ENCODE measurements at regions not wholly inside any gene's neighbourhood (a gene's known extent, or its start where the extent isn't known, plus 50 kb on each side); places are given as distances from the start of the nearest gene placed in this dataset.

- no peak for TF ChIP-seq POLR2A (IDR thresholded peaks at IDR 0.05)
- no peak for TF ChIP-seq EP300 (IDR thresholded peaks at IDR 0.05)
- TF ChIP-seq POLR2AphosphoS5 (IDR thresholded peaks at IDR 0.05) = no peak
- TF ChIP-seq CTCF (IDR thresholded peaks at IDR 0.05) = no peak
- Histone ChIP-seq H3K9me3 (peaks cover 8% of the 10 kb centered on the region), H3K27me3 (no peaks in the 10 kb centered on the region), H3K27ac (no peak overlapping the region), H3K36me3 (no peaks in the 10 kb centered on the region), H3K4me3 (no peak overlapping the region), H3K4me1 (no peaks in the 10 kb centered on the region)
- WGBS = 97% methylated on average over 1 of the region's 1 CpG
- no peak for DNase-seq (ENCODE audit: low spot score in 2 of 2)
Measured at GRCh38 chr5:124582561-124582840, 163.9 kb downstream of the ZNF608 start.

GRCh38 chr5:124581738-124582560 lies 164.5 kb downstream of the ZNF608 start:
- Histone ChIP-seq H3K27ac (no peak overlapping the region), H3K9me3 (peaks cover 8% of the 10 kb centered on the region), H3K27me3 (no peaks in the 10 kb centered on the region), H3K4me1 (no peaks in the 10 kb centered on the region), H3K36me3 (no peaks in the 10 kb centered on the region), H3K4me3 (no peak overlapping the region)
- WGBS = 85% methylated on average over 10 of the region's 10 CpGs
- TF ChIP-seq EP300 (IDR thresholded peaks at IDR 0.05) (no peak), CTCF (IDR thresholded peaks at IDR 0.05) (no peak), POLR2AphosphoS5 (IDR thresholded peaks at IDR 0.05) (no peak), POLR2A (IDR thresholded peaks at IDR 0.05) (no peak)
- no peak for DNase-seq (ENCODE audit: low spot score in 2 of 2)

GRCh38 chr5:124580925-124581737 lies 165.3 kb downstream of the ZNF608 start:
- no peak overlapping the region for H3K27ac ChIP-seq
- TF ChIP-seq POLR2A (IDR thresholded peaks at IDR 0.05) = no peak
- TF ChIP-seq POLR2AphosphoS5 (IDR thresholded peaks at IDR 0.05) = no peak
- TF ChIP-seq EP300 (IDR thresholded peaks at IDR 0.05) = no peak
- TF ChIP-seq CTCF (IDR thresholded peaks at IDR 0.05) = no peak

GRCh38 chr5:124580512-124580911 lies 165.9 kb downstream of the ZNF608 start:
- 78% methylated on average over 6 of the region's 6 CpGs for WGBS
- H3K36me3 ChIP-seq = no peaks in the 10 kb centered on the region
- TF ChIP-seq POLR2A (IDR thresholded peaks at IDR 0.05) = no peak
- TF ChIP-seq EP300 (IDR thresholded peaks at IDR 0.05) = no peak
- no peak for TF ChIP-seq CTCF (IDR thresholded peaks at IDR 0.05)
- TF ChIP-seq POLR2AphosphoS5 (IDR thresholded peaks at IDR 0.05) = no peak
- H3K4me3 ChIP-seq = no peak overlapping the region
- no peaks in the 10 kb centered on the region for H3K4me1 ChIP-seq
- DNase-seq (ENCODE audit: low spot score in 2 of 2) = no peak
- H3K27me3 ChIP-seq = no peaks in the 10 kb centered on the region
- H3K9me3 ChIP-seq = peaks cover 3% of the 10 kb centered on the region
- H3K27ac ChIP-seq = no peak overlapping the region

More at GRCh38 chr5:124580925-124581737, 165.3 kb downstream of the ZNF608 start:
- H3K27me3 ChIP-seq = no peaks in the 10 kb centered on the region
- H3K9me3 ChIP-seq = peaks cover 8% of the 10 kb centered on the region
- H3K36me3 ChIP-seq = no peaks in the 10 kb centered on the region
- no peak overlapping the region for H3K4me3 ChIP-seq
- WGBS = 71% methylated on average over 9 of the region's 9 CpGs
- no peaks in the 10 kb centered on the region for H3K4me1 ChIP-seq
- DNase-seq (ENCODE audit: low spot score in 2 of 2) = no peak

GRCh38 chr5:124576848-124577409 lies 169.5 kb downstream of the ZNF608 start:
- no peak overlapping the region for H3K4me3 ChIP-seq
- H3K36me3 ChIP-seq = no peaks in the 10 kb centered on the region
- TF ChIP-seq EP300 (IDR thresholded peaks at IDR 0.05) (no peak), CTCF (IDR thresholded peaks at IDR 0.05) (no peak), POLR2AphosphoS5 (IDR thresholded peaks at IDR 0.05) (no peak), POLR2A (IDR thresholded peaks at IDR 0.05) (no peak)
- no peak for DNase-seq (ENCODE audit: low spot score in 2 of 2)
- H3K4me1 ChIP-seq = peaks cover 4% of the 10 kb centered on the region
- H3K27me3 ChIP-seq = no peaks in the 10 kb centered on the region
- WGBS = 83% methylated on average over 4 of the region's 4 CpGs
- H3K9me3 ChIP-seq = no peaks in the 10 kb centered on the region
- no peak overlapping the region for H3K27ac ChIP-seq
